ENCODE measurements at regions not wholly inside any gene's neighbourhood (a gene's known extent, or its start where the extent isn't known, plus 50 kb on each side); places are given as distances from the start of the nearest gene placed in this dataset.
A peak's percentile ranks its signal among the peaks of the same experiment; 100 is the strongest.

DNA sequence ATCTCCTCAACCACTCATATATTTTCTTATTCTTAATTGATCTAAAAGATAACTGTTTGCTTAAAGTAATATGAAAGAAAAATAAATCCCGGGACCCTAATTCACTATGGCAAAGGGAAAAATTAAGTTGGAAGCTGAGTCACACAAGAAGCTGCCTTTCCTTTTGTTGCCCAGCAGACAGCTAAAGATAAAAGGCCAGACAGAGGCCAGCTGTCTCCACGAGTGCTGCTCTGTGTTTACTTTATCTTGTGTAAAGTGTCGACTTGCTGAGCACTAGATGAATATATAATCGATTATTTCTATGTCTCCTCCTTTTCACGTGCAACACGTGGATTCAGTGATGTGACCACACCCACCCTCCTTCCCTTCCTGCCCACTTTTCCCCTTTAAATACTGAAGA is 52.8 kb upstream of the NSMCE3 start:
- Histone ChIP-seq H3K79me2 (ENCODE audit: control insufficient read depth, insufficient read depth, low read length) (no peaks in the 10 kb centered on the region), H3K4me3 (replicated peaks in 1 of 3; ENCODE audit: insufficient read depth in 1 of 3, low read depth in 1 of 3, low read length in 3 of 3) (no peak overlapping the region), H3K4me1 (ENCODE audit: control insufficient read depth, extremely low read depth, insufficient read depth, low read length) (peaks cover 5% of the 10 kb centered on the region), H3K9me3 (replicated peaks; ENCODE audit: control insufficient read depth, insufficient read depth, low read length) (no peaks in the 10 kb centered on the region), H3K27me3 (ENCODE audit: control insufficient read depth in 2 of 2, insufficient read depth in 2 of 2, low read length in 2 of 2) (no peaks in the 10 kb centered on the region), H2AFZ (ENCODE audit: low read depth, low read length) (no peak overlapping the region), H3K4me2 (ENCODE audit: insufficient read depth, low read length) (no peak overlapping the region), H3K27ac (ENCODE audit: insufficient read depth, low read depth, low read length) (no peak overlapping the region), H4K20me1 (replicated peaks; ENCODE audit: control insufficient read depth, extremely low read depth, insufficient read depth, low read length) (no peaks in the 10 kb centered on the region), H3K9me1 (replicated peaks; ENCODE audit: control insufficient read depth, extremely low read depth, insufficient read depth, low read length) (no peaks in the 10 kb centered on the region), H3K9ac (replicated peaks; ENCODE audit: extremely low read depth, insufficient read depth, low read length) (no peak overlapping the region), H3K36me3 (ENCODE audit: control insufficient read depth in 2 of 2, extremely low read depth in 1 of 2, insufficient read depth in 2 of 2, low read length in 2 of 2) (no peaks in the 10 kb centered on the region)
- CTCF ChIA-PET, result no interaction called here
- POLR2A ChIA-PET, result no interaction called here
- DNase-seq (ENCODE audit: low read depth, low spot score) (peak; percentile 23), FAIRE-seq (no peak)
- TF ChIP-seq GATA2 (IDR thresholded peaks at IDR 0.05; ENCODE audit: insufficient read depth, insufficient read length, low read depth, low read length) (peak; percentile 17), POLR2A (IDR thresholded peaks at IDR 0.05; ENCODE audit: low read depth, low read length) (no peak), POLR2AphosphoS5 (IDR thresholded peaks at IDR 0.05; ENCODE audit: insufficient read depth, low read depth, low read length) (no peak), FOS (IDR thresholded peaks at IDR 0.05; ENCODE audit: borderline replicate concordance, insufficient read depth, low read length) (no peak)
- TF ChIP-seq, protein P1, sequence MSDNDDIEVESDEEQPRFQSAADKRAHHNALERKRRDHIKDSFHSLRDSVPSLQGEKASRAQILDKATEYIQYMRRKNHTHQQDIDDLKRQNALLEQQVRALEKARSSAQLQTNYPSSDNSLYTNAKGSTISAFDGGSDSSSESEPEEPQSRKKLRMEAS (IDR thresholded peaks at IDR 0.05; ENCODE audit: insufficient read depth, insufficient read length), result peak; percentile 33
- intact Hi-C loops (cut with micrococcal nuclease), result no loop called here
- dilution Hi-C loops (cut with MboI; ENCODE audit: extremely low pct_ligation_motif_present, low sequenced_read_pairs), result no loop called here
- BruUV-seq (replicated peaks), result no TSS peak

DNA sequence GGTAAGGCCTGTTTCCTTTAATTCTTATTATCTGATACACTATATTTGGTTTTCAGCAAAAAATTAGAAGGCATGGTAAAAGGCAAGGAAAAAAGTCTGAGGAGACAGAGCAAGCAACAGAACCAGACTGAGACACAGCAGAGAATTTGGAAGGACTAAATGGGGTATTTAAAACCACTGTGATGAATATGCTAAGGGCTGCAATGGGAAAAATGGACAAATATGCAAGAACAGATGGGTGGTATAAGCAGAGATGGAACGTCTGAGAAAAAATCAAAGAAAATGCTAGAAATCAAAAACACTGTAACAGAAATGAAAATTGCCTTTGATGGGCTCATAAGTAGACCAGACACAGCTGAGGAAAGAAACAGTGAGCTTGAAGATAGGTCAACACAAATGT is 50.8 kb upstream of the NSMCE3 start:
- Histone ChIP-seq H3K9me1 (replicated peaks; ENCODE audit: control insufficient read depth, extremely low read depth, insufficient read depth, low read length) (no peaks in the 10 kb centered on the region), H3K9ac (replicated peaks; ENCODE audit: extremely low read depth, insufficient read depth, low read length) (no peak overlapping the region), H3K27me3 (ENCODE audit: control insufficient read depth in 2 of 2, insufficient read depth in 2 of 2, low read length in 2 of 2) (no peaks in the 10 kb centered on the region), H3K4me2 (ENCODE audit: insufficient read depth, low read length) (no peak overlapping the region), H2AFZ (ENCODE audit: low read depth, low read length) (no peak overlapping the region), H3K27ac (ENCODE audit: insufficient read depth, low read depth, low read length) (no peak overlapping the region), H3K79me2 (ENCODE audit: control insufficient read depth, insufficient read depth, low read length) (no peaks in the 10 kb centered on the region), H4K20me1 (replicated peaks; ENCODE audit: control insufficient read depth, extremely low read depth, insufficient read depth, low read length) (no peaks in the 10 kb centered on the region), H3K36me3 (ENCODE audit: control insufficient read depth in 2 of 2, extremely low read depth in 1 of 2, insufficient read depth in 2 of 2, low read length in 2 of 2) (no peaks in the 10 kb centered on the region), H3K9me3 (replicated peaks; ENCODE audit: control insufficient read depth, insufficient read depth, low read length) (no peaks in the 10 kb centered on the region), H3K4me3 (replicated peaks in 1 of 3; ENCODE audit: insufficient read depth in 1 of 3, low read depth in 1 of 3, low read length in 3 of 3) (no peak overlapping the region), H3K4me1 (ENCODE audit: control insufficient read depth, extremely low read depth, insufficient read depth, low read length) (peaks cover 5% of the 10 kb centered on the region)
- POLR2A ChIA-PET, result no interaction called here
- DNase-seq (ENCODE audit: low read depth, low spot score), result no peak
- CTCF ChIA-PET, result no interaction called here
- intact Hi-C loops (cut with micrococcal nuclease), result no loop called here
- FAIRE-seq, result no peak
- dilution Hi-C loops (cut with MboI; ENCODE audit: extremely low pct_ligation_motif_present, low sequenced_read_pairs), result no loop called here
- BruUV-seq (replicated peaks), result no TSS peak
- TF ChIP-seq POLR2AphosphoS5 (IDR thresholded peaks at IDR 0.05; ENCODE audit: insufficient read depth, low read depth, low read length) (no peak), EZH2 (IDR thresholded peaks at IDR 0.05; ENCODE audit: borderline replicate concordance, low read depth, low read length, severe bottlenecking) (no peak)
- TF ChIP-seq, protein P2, sequence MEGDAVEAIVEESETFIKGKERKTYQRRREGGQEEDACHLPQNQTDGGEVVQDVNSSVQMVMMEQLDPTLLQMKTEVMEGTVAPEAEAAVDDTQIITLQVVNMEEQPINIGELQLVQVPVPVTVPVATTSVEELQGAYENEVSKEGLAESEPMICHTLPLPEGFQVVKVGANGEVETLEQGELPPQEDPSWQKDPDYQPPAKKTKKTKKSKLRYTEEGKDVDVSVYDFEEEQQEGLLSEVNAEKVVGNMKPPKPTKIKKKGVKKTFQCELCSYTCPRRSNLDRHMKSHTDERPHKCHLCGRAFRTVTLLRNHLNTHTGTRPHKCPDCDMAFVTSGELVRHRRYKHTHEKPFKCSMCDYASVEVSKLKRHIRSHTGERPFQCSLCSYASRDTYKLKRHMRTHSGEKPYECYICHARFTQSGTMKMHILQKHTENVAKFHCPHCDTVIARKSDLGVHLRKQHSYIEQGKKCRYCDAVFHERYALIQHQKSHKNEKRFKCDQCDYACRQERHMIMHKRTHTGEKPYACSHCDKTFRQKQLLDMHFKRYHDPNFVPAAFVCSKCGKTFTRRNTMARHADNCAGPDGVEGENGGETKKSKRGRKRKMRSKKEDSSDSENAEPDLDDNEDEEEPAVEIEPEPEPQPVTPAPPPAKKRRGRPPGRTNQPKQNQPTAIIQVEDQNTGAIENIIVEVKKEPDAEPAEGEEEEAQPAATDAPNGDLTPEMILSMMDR (IDR thresholded peaks at IDR 0.05; ENCODE audit: extremely low read depth in 1 of 2, insufficient read depth in 1 of 2, low read depth in 1 of 2, low read length in 2 of 2), result no peak
